Neural crest cell (in vitro differentiated cells): ENCODE measurements at regions not wholly inside any gene's neighbourhood (a gene's known extent, or its start where the extent isn't known, plus 50 kb on each side); places are given as distances from the start of the nearest gene placed in this dataset.
A peak's percentile ranks its signal among the peaks of the same experiment; 100 is the strongest.

ENCODE experiments used
- DNase-seq: peaks from one replicate; pipeline ENCODE4 v3.0.0; 2021; ENCODE audit warnings: low read depth, mixed read lengths, low spot score
- H3K27ac Mint-ChIP-seq: one replicate; pipeline ENCODE4 v1.8.0; 2021; ENCODE audit warnings: mild to moderate bottlenecking, mixed read lengths; ENCODE audit not compliant: unreplicated experiment
- H3K27me3 Mint-ChIP-seq: 2 replicates; pipeline ENCODE4 v1.8.0; 2021; ENCODE audit warnings: low read depth, mild to moderate bottlenecking, mixed read lengths
- H3K36me3 Mint-ChIP-seq: 2 replicates; pipeline ENCODE4 v1.8.0; 2021; ENCODE audit warnings: low read depth, mild to moderate bottlenecking, mixed read lengths
- H3K4me1 Mint-ChIP-seq: 2 replicates; pipeline ENCODE4 v1.8.0; 2021; ENCODE audit warnings: mixed read lengths
- H3K4me3 Mint-ChIP-seq: one replicate; pipeline ENCODE4 v1.8.0; 2021; ENCODE audit warnings: mild to moderate bottlenecking, mixed read lengths
- H3K9me3 Mint-ChIP-seq: 2 replicates; pipeline ENCODE4 v1.8.0; 2021; ENCODE audit warnings: mixed read lengths
- TF ChIP-seq, protein P1 (sequence below): fragments of 200-600 bp; sonication (generic); conservative IDR thresholded peaks from 2 replicates; pipeline ENCODE4 v1.5.0; 2021; ENCODE audit warnings: antibody characterized with exemption, mild to moderate bottlenecking

DNA sequence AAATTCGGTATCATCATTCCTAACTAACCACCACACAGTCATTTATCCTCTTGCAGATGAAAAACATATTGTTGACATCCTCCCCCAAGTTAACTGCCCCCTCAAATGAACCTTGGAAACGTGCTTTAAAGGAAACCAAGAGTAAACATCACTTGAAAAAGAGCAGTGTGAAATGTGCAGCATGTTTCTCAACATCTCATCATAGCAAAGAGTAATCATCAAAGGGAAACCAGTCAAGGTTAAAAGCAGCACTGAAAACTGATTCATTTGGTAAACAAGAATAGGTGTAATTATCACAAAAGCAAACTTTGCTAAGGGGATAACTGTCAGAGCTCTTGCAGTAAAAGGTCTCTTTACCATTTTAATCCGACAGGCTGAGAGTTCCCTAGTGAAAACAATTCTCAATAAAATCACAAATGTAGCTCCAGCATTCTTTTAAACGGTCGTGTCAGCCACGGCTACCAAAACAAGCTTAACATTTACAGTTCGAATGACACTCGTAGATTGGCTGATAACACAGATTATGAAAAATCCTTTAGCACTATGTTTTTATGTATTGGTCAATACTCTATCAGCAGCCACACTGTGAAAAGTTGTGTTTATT, 461.0 kb downstream of the GBE1 start:
- Mint-ChIP-seq H3K27me3 (no peaks in the 10 kb centered on the region), H3K4me3 (no peak overlapping the region), H3K36me3 (no peaks in the 10 kb centered on the region), H3K27ac (no peak overlapping the region), H3K9me3 (no peaks in the 10 kb centered on the region), H3K4me1 (peaks cover 9% of the 10 kb centered on the region)
- no peak for DNase-seq
- TF ChIP-seq, protein P1, sequence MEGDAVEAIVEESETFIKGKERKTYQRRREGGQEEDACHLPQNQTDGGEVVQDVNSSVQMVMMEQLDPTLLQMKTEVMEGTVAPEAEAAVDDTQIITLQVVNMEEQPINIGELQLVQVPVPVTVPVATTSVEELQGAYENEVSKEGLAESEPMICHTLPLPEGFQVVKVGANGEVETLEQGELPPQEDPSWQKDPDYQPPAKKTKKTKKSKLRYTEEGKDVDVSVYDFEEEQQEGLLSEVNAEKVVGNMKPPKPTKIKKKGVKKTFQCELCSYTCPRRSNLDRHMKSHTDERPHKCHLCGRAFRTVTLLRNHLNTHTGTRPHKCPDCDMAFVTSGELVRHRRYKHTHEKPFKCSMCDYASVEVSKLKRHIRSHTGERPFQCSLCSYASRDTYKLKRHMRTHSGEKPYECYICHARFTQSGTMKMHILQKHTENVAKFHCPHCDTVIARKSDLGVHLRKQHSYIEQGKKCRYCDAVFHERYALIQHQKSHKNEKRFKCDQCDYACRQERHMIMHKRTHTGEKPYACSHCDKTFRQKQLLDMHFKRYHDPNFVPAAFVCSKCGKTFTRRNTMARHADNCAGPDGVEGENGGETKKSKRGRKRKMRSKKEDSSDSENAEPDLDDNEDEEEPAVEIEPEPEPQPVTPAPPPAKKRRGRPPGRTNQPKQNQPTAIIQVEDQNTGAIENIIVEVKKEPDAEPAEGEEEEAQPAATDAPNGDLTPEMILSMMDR = no peak

DNA sequence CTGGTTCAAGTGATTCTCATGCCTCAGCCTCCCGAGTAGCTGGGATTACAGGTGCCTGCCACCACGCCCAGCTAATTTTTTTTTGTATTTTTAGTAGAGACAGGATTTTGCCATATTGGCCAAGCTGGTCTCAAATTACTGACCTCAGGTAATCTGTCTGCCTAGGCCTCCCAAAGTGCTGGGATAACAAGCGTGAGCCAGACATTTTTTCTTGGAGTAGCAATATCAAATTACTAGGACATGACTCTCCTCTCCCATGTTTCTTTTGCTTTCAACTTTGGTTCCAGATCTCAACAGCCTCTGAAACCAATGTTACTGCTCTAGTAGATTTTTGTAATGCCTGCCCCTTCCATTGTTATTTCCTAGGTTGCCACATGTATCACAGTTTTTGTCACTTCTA, 462.0 kb downstream of the GBE1 start:
- H3K27me3 Mint-ChIP-seq = no peaks in the 10 kb centered on the region
- H3K4me3 Mint-ChIP-seq = no peak overlapping the region
- TF ChIP-seq, protein P1 = no peak
- no peak for DNase-seq
- peaks cover 9% of the 10 kb centered on the region for H3K4me1 Mint-ChIP-seq
- H3K27ac Mint-ChIP-seq = peak overlapping the region; percentile 5
- no peaks in the 10 kb centered on the region for H3K9me3 Mint-ChIP-seq
- no peaks in the 10 kb centered on the region for H3K36me3 Mint-ChIP-seq

DNA sequence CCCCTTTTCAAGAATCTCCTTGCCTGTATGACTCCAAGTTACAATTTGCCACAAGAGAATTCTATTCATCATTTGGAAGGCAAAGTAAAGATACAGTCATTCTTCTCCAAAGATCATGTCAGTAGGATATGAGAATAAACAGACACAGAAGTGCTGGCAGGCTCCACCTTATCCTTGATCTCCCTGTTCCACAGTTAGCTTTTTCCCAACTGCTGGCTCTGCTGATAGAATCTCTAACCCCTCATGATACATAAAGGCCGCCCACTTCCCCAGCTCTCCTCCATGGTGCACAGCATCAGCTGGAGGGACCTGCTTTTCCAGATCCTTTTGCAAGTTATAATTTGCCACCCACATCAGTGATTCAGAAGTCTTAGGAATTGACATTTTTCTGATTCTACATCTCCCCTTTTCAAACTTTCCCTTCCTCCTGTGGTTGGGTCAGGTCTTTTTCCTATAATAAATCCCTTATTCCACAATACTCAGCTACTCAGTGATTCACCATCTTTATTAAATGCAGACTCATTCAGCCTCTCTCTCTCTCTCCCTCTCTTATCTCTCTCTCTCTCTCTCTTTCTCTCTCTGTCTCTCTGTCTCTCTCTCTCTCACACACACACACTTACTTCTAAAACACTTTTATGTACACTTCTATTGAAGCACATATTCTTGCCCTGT, 465.4 kb downstream of the GBE1 start:
- Mint-ChIP-seq H3K36me3 (no peaks in the 10 kb centered on the region), H3K27me3 (no peaks in the 10 kb centered on the region), H3K9me3 (no peaks in the 10 kb centered on the region), H3K4me1 (peaks cover 9% of the 10 kb centered on the region), H3K27ac (no peak overlapping the region), H3K4me3 (no peak overlapping the region)
- DNase-seq = no peak
- TF ChIP-seq, protein P1 = no peak

DNA sequence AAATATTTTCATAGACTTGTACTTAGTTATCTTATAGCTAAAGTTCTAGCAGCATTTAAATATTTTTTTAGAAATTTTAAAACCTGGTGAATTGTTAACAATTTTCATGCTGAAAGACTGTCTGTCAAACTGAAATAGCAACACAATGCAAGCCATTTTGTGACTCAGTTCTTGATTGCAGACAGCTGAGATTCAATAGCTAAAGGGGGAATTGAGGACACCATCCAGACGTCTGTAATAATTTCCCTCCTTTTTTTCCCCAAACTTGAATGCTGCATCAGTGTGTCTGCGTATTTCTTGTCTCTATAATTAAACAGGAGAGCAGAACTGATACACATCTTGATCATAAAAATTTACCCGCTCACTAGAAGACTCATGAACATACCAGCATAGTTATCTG, 468.3 kb downstream of the GBE1 start:
- no peak for DNase-seq
- Mint-ChIP-seq H3K4me3 (no peak overlapping the region), H3K27ac (no peak overlapping the region), H3K36me3 (no peaks in the 10 kb centered on the region), H3K27me3 (no peaks in the 10 kb centered on the region), H3K9me3 (no peaks in the 10 kb centered on the region), H3K4me1 (no peaks in the 10 kb centered on the region)
- TF ChIP-seq, protein P1 = no peak

DNA sequence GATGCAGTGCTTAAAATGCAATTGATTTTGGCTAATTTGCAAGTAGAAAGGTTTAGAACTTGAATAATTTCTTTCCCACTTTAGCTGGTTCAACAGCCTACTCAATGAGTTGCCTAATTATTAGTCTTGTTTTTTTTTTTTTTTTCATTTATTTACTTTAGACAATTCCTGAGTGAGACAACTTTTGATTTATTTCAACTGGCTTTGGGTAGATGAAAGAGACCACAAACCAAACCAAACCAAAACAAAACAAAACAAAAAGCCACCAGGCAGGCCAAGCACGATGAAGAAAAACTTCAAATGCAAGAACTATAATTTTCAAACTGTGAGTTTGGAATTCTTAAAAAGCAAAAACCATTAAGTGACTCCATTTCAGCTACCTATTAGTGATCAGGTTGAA, 469.9 kb downstream of the GBE1 start:
- Mint-ChIP-seq H3K4me3 (no peak overlapping the region), H3K27me3 (no peaks in the 10 kb centered on the region), H3K9me3 (no peaks in the 10 kb centered on the region), H3K27ac (no peak overlapping the region), H3K4me1 (no peaks in the 10 kb centered on the region), H3K36me3 (no peaks in the 10 kb centered on the region)
- DNase-seq = no peak
- TF ChIP-seq, protein P1 = no peak
